ENCODE measurements at regions not wholly inside any gene's neighbourhood (a gene's known extent, or its start where the extent isn't known, plus 50 kb on each side); places are given as distances from the start of the nearest gene placed in this dataset.
"Not testable (repeated sequence)": the region's sequence is repeated elsewhere in the genome, so short reads cannot be mapped to it uniquely, and the experiment has no call there.

DNA sequence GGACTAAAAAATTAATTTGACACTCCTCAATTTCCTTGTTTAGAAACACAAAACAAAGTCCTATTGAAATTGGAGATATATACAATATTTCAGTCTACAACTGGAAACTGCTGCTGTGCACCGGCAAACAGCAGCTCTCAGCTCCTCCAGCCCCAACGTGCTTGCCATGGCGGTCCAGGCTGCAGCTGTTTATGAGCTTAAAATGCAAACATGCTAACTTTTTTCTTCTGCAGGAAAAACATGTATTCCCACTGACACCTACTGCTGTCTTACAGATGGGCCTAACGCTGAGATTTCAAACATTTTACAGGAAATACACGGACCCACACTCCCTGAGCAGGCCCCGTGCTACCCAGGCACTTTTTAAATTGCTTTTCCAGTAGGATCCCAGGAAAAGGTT, 195.5 kb downstream of the BCL11A start:
- no peak for DNase-seq (ENCODE audit: low read depth, low spot score)

DNA sequence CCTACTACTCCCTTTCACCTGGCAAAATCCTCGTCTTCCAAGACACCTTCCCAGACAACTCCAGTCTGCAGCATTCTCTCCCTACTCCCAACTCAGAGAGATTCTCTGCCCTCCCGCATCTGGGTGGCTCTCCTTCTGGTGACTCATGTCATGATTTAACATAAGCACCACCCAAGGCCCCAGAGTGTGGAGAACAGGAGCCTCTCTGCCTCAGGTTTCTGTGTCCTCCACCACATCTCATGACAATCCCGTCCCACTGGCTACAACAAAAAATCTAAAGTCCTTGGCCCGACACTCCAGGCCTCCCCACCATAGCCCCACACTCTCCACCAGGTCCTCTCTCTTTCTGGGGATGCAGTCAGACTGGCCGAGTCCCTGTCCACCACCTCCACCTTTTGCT, 197.1 kb downstream of the BCL11A start:
- DNase-seq (ENCODE audit: low read depth, low spot score), result no peak

DNA sequence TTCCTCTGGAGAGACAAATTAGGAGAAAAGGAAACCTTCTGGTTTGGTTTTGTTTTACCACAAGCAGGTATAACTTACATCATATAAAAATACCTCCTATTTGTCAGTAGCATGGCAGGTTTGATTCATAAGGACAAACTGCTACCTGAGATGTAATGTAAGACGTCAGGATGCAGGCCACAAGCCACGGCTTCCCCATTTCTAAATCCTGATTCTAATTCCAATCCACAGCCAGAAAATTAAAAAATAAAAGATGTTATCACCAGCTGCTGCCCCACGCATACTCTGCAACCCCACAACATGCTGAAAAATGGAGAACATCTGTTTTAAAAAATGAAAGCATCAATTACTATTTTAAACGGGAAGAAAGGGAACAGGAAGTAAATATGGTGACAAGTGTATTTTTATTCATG, 197.6 kb downstream of the BCL11A start:
- no peak for DNase-seq (ENCODE audit: low read depth, low spot score)

DNA sequence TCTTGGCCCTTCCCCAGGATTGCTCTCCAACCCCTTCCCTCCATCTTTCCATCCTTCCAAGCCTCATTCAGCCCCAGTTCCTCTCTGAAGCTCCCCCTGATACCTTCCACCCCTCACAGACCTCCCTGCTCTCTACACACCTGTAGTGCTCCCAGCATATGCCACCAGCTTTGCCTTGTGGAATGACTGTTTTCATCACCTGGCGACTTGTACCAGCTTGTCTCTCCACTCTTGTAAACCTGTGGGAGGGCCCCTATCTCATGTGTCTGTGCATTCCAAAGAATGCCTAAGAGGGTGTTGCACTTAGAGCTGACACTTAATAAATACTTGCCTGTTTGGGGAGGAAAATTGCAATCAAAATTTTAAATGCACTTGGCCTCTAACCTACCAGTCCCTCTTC, 198.7 kb downstream of the BCL11A start:
- DNase-seq (ENCODE audit: low read depth, low spot score), result no peak

DNA sequence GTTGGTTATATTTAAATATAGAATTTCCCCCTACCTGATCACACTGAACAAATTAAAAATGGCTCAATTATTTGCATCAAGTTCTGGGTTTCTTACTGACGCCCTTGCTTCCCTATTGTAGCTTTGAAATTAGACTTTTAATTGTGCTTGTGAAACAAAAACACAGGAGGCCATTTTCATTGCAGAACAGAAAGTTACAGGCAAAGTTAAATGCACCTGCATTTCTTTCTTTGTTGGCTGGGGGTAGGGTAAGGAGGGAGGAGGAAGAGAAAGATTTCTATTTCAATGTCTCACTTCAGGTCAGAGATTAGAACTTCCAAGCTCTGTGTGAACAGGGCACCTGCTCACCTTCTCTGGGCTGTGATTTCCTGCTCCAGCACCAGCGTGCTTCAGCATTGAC, 199.6 kb downstream of the BCL11A start:
- no peak for DNase-seq (ENCODE audit: low read depth, low spot score)

DNA sequence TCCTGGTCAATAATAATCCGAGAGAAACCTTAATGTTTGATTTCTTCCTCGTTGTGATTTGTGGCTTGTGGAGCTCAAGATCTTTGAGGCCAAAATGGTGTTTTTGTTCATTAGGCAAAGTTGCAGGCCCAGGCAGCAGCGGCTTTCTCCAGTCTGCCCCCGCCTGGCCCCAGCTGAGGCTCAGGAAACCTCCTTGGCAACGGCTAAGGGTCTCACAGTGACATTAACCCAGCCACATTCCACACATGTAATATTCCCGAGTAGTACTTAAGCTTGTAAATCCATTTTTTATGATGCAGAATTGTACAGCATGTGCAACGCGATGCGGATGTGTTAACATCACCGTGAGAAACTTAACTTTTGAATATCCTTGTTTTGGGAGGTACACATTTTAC, 200.1 kb downstream of the BCL11A start:
- no peak for DNase-seq (ENCODE audit: low read depth, low spot score)

DNA sequence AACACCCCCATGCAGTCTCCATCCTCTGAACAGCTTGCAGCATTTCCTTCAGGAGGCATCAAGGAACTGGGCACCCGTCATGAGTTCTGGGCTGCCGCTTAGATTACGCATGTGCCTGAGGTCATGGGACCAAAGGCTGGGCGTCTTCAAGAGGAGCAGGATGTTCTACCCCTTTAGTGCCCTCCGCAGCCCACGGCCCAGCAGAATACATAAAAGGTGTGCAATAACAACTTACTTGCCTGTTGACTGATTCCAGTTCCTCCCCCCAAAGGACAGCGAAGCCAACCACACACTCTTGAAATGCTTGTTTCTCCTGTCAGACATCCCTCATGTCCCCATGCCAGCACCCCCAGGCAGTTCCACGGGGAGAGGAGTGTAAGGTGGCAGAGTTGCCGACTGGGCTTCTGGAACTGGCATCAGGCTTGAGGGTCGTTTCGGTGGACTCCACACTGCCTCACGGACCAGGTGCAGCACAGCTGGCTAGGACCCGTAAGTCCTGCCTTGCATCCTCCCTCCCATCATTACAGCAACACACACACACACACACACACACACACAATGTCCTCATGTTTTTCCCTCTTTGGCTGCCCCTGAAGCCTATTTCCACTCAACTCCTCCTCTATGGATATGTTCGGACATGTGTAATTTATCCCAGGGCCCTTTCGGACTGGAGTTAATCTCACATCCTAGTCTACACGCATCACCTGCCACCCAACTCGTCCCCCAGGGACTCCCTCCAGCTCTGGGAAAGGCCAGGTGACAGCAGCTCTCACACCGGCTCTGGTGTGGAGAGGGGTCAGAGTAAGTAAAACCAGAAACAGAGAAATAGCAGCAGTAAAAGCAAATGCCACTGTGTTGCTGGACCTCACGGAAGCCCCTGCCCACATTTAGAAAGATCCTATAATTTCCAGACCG, 200.7 kb downstream of the BCL11A start:
- no peak for DNase-seq (ENCODE audit: low read depth, low spot score)

DNA sequence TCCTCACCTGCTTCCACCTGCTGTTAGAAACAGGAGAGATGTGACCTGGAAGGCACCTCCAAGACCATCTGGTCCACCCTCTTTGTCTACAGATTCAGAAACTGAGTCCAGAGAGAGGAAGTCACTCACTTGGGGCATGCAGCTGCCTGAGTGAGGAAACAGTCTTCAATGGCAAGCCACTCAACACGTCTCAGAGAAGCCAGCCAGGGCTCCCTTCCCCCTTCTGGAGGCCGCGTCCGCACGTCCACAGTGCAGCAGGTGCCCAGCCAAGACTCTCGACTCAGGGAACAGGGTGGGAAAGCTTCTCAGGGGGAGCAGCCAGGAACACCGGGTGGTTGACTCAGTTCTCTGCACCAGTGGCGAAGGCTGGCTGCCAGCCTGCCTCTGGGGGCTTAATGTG, 201.7 kb downstream of the BCL11A start:
- no peak for DNase-seq (ENCODE audit: low read depth, low spot score)

DNA sequence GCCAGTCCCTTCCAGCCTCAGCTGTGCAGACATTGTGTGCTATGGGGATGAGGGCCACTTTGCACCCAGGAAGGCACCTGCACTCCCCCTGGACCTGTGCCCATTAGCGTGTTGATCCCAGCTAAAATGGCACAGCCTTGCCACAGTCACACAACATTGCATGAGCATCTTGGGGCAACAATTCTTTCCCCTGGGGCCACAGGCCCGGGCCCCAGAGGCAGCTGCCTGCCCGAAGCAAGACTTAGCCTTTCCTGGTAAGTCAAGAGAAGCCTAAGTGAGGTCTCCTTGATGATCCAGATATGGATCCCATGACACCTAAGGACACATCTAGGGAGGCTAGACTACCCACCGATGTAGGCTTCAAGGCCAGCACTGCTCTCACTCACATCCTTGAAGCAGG, 202.1 kb downstream of the BCL11A start:
- no peak for DNase-seq (ENCODE audit: low read depth, low spot score)

DNA sequence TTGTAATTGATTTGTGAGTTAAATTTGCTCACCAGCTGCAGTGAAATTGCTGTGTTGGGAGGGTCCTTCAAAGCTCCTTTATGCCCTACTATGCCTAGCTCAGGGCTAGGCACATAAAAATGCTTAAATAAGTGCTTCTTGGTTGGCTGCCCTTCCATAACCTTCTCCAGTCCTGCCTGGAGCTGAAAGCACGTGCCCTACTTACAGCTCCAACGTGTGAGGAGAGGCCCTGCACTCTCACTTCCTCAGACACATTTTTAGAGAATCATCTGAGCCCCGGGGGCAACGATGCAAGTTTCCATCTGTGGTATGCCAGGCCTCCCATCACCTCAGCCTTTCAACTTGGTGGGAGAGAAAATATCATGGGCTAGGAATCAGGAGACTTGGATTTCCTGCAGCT, 202.7 kb downstream of the BCL11A start:
- no peak for DNase-seq (ENCODE audit: low read depth, low spot score)

DNA sequence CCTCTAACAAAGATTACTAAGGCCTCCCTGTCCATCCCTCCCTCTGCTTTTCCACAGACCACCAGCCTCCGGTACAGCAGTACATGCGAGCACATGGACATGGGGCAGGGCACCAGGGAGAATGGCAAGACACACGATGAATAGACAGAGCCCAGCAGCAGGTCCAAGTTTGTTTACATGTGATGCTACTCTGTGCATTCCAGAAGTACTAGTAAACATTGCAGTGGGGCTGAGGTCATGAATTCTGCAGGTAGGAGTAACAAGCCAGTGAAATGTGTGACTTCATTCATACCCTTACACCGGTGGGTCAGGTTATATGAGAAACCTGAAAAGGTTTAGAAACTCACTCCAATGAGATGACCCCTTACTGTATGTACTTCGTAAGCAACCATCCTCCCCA, 205.7 kb downstream of the BCL11A start:
- no peak for DNase-seq (ENCODE audit: low read depth, low spot score)

DNA sequence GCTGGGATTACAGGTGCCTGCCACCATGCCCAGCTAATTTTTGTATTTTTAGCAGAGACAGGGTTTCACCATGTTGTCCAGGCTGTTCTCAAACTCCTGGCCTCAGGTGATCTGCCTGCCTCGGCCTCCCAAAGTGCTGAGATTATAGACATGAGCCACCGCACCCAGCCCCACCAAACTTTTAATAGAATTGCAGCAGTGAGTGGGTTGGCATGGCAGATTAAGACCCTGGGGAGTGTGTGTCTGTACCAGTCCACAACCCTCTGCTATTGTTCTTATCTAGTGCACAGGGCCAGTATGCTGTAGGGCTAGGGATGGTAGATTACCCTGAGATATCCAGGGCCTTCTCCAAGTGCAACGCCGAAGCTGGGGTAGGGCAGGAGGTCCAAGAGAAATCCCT, 211.0 kb downstream of the BCL11A start:
- not testable (repeated sequence) for DNase-seq (ENCODE audit: low read depth, low spot score)

DNA sequence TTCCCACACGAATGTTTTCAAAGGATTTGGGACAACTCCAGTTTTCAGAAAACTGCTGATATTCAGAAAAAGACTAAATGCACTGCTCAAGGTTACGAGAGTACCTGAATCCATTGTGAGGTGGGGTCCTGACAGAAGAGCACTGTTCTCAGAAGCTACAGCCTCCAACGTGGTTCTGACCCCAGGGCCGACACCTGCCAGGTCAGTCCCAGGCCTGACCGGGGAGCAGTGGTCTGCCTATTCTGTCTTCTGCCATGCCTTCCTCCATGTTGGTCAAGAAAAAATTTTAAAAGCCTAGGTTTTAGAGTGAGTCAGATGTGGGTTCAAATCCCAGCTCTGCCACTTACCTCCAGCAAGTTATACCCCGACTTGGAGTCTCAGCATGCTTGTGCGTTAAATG, 212.3 kb downstream of the BCL11A start:
- no peak for DNase-seq (ENCODE audit: low read depth, low spot score)

DNA sequence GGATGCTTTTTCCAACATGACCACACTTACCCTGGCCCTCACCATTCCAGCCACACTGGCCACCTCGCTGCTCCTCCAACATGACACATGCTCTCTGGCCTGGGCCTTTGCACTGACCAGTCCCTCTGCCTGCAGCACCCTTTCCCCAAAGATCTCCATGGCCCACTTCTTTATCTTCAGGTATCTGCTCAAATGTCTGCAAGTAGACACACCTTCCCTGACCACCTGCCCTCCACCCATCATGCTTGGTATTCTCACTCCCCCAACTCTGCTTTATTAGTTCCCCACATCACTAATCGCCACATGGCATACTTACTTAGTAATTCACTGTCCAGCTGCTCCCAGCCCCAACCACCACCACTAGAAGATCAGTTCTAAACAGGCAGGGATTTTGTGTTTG, 214.2 kb downstream of the BCL11A start:
- DNase-seq (ENCODE audit: low read depth, low spot score), result no peak

DNA sequence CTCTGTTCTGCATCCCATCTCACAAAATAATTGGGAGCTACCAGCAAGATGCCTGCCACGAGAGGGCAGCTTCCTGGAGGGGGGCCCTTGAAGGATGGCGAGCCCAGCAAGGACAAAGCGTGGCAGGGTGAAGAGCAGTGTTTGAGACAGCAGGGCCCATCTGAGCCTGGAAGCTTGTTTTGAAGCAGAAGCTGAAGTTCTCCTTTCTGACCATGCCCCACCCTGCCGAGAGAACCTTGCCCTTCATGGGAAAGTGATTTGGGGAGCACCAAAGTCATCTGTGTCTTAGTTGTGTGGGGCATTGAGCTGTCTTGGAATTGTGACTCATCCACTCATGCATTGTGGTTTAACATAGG, 216.3 kb downstream of the BCL11A start:
- no peak for DNase-seq (ENCODE audit: low read depth, low spot score)

DNA sequence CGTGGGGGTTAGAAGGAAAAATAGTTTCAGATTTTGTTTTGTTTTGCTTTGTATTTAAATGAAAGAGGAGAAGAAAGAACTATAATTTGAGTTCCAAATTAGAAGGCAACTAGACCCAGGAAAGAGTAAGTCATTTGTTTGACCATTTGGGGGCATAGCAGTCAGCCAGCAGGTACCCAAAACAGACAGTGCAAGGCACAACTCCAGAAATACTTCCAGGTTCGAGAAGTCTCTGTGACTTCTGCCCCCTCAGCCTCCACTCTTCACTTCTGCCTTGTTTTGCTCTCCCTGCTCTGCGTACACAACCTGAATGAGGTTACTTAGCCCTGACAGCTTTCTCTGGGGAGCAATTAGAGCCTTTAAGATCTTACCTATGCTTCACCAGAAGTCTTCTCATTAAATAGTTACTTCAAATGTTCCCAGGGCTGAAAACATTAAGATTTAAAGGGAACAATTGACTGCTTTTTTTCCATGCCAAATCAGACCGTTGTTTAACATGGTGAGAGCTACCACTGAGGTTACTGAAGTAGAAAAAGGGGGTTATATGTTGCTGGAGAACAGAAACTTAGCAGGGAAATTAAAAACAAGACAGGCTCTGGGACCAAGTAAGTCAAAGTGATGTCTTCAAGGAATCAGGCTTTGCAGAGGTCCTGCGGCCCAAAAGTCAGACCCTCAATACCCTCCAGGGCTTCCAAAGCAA, 216.9 kb downstream of the BCL11A start:
- DNase-seq (ENCODE audit: low read depth, low spot score), result no peak

DNA sequence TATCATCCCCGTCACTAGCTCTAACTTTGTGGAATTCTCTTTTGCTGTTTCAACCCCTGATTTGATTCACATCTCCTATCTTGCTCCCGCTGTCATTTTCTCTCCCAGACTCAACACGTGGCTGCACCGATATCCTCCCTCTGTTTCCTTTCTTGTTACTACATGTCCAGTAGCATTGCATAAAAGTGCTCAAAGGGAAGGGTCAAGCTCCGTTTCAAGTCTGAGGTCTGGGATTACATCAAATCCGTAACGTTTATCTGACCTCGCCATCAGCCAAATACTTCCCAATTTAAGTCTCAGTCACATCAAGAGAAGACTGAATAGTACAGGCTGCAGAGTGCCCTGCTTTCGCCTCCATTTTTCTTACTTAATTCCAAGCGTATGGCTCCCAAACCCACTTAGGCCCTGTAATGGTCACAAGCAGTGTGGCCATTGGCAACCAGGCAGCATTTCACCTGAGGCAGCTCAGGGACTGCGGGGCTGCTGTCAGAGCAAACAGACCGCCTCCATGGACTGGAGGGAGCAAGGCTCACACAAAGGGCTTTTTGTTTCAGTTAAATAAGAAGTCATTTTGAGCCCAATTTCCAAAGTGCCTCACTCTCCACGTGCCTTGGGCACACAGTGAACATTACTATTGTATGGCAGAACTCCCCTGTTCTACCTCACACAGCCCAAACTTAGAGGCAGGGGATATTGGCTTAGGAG, 217.8 kb downstream of the BCL11A start:
- no peak for DNase-seq (ENCODE audit: low read depth, low spot score)

DNA sequence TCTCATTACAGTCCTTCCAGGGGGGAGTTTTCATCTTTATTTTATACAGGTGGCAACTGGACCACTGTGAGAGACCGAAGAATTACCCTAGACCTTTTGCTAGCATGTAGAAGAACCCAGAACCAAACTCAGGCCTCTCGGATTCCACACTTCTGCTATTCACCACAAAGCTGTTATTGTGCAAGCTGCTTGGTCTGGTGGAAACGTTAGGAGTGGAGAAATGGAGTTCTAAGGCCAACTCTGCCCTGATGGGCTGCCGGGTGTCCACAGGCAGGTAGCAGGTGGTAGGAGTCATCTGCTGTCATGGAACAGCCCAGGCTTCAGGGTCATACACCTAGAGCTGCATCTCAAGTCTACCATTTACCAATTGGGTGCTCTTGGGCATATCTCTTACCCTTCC, 218.8 kb downstream of the BCL11A start:
- no peak for DNase-seq (ENCODE audit: low read depth, low spot score)

DNA sequence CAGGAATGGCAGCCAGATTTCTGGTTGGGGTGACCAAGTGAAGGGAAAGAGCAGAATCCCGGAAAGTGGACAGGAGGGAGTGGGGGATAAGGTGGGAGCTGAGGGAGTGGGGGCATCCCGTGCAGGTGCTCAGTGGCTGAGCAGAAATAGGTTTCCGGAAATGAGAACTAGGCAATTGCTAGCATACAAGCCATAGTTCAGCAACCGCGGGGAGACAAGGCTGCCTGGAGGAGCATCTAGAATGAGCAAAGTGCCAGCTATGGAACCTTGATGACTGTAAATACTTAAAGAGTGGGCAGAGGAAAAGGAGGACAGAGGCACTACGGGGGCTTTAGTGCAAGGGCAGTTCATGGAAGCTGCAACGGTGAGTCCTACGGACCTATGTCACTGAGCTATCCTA, 220.2 kb downstream of the BCL11A start:
- DNase-seq (ENCODE audit: low read depth, low spot score), result no peak

DNA sequence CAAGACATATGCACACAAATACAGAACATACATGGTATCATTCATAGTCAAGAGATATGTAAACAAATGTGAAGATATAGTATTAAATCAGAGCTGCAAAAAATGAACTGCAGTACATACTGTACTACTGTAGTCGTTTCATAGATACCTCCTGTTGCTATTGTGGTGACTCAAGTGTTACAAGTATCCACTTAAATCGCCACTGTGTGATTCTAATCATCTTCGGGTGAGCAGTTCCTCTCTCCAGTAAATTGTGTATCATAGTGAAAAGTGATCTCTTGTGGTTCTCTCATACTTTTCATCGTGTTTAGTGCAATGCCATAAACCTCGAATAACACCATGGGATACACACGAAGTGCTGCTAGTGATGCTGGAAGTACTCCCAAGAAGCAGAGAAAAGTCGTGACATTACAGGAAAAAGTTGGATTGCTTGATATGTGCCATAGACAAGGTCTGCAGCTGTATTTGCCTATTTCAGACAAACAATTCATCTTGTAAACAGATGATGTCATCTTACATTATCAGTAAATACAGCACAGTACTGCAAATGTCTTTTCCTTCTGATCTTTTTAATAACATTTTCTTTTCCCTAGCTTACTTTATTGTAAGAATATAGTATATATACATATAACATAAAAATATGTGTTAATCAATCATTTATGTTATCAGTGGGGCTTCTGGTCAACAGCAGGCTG, 222.2 kb downstream of the BCL11A start:
- no peak for DNase-seq (ENCODE audit: low read depth, low spot score)

DNA sequence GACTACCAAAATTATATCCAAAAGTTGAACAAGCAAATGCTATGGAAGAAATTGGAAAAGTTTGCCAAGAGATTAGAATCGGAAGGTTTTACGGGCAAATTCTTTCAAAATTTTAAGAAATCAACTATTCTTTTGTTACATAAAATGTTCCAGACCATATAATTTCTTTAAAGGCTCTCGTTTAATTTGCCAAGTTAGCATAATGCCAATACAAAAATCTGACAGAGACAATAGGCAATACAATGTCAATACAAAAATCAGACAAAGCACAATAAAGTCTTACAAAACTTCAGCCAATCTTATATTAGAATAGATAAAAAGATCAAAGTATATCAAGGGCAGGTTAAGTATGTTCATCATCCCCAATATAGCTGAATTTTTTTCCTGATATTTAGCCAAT, 224.2 kb downstream of the BCL11A start:
- no peak for DNase-seq (ENCODE audit: low read depth, low spot score)

DNA sequence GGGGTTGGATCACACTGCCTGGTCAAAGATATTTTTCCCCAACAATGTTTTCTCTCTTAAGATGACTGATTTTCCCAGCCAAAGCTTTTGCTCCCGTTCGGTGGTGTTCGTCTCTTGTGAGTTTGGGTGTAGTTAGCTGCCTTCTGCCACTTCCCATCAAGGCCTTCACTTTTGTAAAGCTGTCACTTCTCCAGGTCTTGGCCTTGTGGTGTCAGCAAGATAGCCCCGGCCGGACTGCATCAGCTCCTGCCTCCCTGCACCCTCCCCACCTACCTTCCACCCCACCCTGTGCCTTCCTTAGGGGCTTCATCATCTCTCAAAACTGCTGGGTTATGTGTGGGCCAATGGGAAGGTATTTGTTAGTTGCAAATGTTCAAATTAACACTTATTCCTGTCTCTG, 228.9 kb downstream of the BCL11A start:
- DNase-seq (ENCODE audit: low read depth, low spot score), result no peak

Data from smooth muscle cell of the brain vasculature (primary cell).